B cell (primary cell): ENCODE measurements at regions not wholly inside any gene's neighbourhood (a gene's known extent, or its start where the extent isn't known, plus 50 kb on each side); places are given as distances from the start of the nearest gene placed in this dataset.

Source experiments
- CTCF ChIP-seq: fragments of 200-600 bp; IDR thresholded peaks from one replicate; pipeline ENCODE4 v1.8.0; 2022; ENCODE audit warnings: antibody characterized with exemption, mild to moderate bottlenecking
- EZH2 ChIP-seq: IDR thresholded peaks from 2 replicates; pipeline ENCODE4 v1.6.1; 2012; ENCODE audit warnings: borderline replicate concordance, low read depth, mild to moderate bottlenecking, moderate library complexity, low read length; ENCODE audit not compliant: insufficient read depth, poor library complexity, severe bottlenecking

- TF ChIP-seq CTCF = no peak
- TF ChIP-seq EZH2 = no peak
Observed at GRCh38 chr15:81942157-81942556, 103.7 kb downstream of the MEX3B start.
